Endothelial cell of umbilical vein (primary cell): ENCODE measurements at regions not wholly inside any gene's neighbourhood (a gene's known extent, or its start where the extent isn't known, plus 50 kb on each side); places are given as distances from the start of the nearest gene placed in this dataset.

Source experiments
- BruUV-seq: library from RNA; stranded (reverse); fragments of 400-500 nt; replicated peaks from 2 replicates; lab custom pipeline; 2021; lab: Mats Ljungman, UMichigan
- CTCF ChIA-PET: fragments of 300-600, 350-600 bp; sonication (Branson Sonifier 250); formaldehyde crosslinking; loops from one replicate; lab custom pipeline; 2021; ENCODE audit warnings: antibody characterized with exemption, inconsistent platforms; lab: Charles Lee
- POLR2A ChIA-PET: fragments of 300-600, 350-600 bp; sonication (Branson Sonifier 250); formaldehyde crosslinking; loops from one replicate; lab custom pipeline; 2021; ENCODE audit warnings: antibody characterized with exemption, inconsistent platforms; lab: Charles Lee
- DNase-seq: peaks from one replicate; pipeline ENCODE4 v3.0.0-alpha.2; 2011; ENCODE audit warnings: low read depth, low spot score
- FAIRE-seq: peaks from 2 replicates; lab custom pipeline; 2011; peaks lifted over from hg19 to GRCh38; lab: Jason Lieb, UNC
- H2AFZ ChIP-seq: 2 replicates; pipeline ENCODE4 v1.6.0; 2012; ENCODE audit warnings: low read depth, low read length, control low read depth, inconsistent platforms
- H3K27ac ChIP-seq: 2 replicates; pipeline ENCODE4 v1.5.1; 2011; ENCODE audit warnings: low read depth, mild to moderate bottlenecking, control low read depth, low read length, moderate library complexity; ENCODE audit not compliant: insufficient read depth
- H3K27me3 ChIP-seq, 2 experiments: 2 replicates each; pipeline versions ENCODE4 v1.6.0 to v1.6.1; 2011; ENCODE audit warnings: low read length in 2 of 2, mixed read lengths in 1 of 2; ENCODE audit not compliant: control insufficient read depth in 2 of 2, insufficient read depth in 2 of 2
- H3K36me3 ChIP-seq, 2 experiments: 2 replicates in 1 of 2; 3 replicates in 1 of 2; pipeline ENCODE4 v1.5.1; 2011; ENCODE audit warnings: low read length in 2 of 2, mild to moderate bottlenecking in 1 of 2, moderate library complexity in 1 of 2; ENCODE audit not compliant: control insufficient read depth in 2 of 2, insufficient read depth in 2 of 2; ENCODE audit errors: extremely low read depth in 1 of 2
- H3K4me1 ChIP-seq: 3 replicates; pipeline ENCODE4 v1.5.1; 2011; ENCODE audit warnings: mild to moderate bottlenecking, low read length; ENCODE audit not compliant: control insufficient read depth, insufficient read depth; ENCODE audit errors: extremely low read depth
- H3K4me2 ChIP-seq: 2 replicates; pipeline ENCODE4 v1.6.1; 2011; ENCODE audit warnings: low read length, control low read depth, mixed read lengths; ENCODE audit not compliant: insufficient read depth
- H3K4me3 ChIP-seq, 3 experiments: fragments of 200-600 bp in 1 of 3; sonication (generic), shearing (Covaris generic) in 1 of 3; replicated peaks in 1 of 3; 2 replicates each; pipeline ENCODE4 v1.5.1; 2011 to 2016; ENCODE audit warnings: control low read depth in 3 of 3, low read length in 3 of 3, mild to moderate bottlenecking in 2 of 3, inconsistent platforms in 1 of 3, low read depth in 1 of 3, moderate library complexity in 1 of 3; ENCODE audit not compliant: insufficient read depth in 1 of 3
- H3K79me2 ChIP-seq: 2 replicates; pipeline ENCODE4 v1.6.0; 2012; ENCODE audit warnings: low read length, inconsistent platforms; ENCODE audit not compliant: control insufficient read depth, insufficient read depth
- H3K9ac ChIP-seq: replicated peaks from 2 replicates; pipeline ENCODE3; 2011; ENCODE audit warnings: low read length, control low read depth; ENCODE audit not compliant: insufficient read depth; ENCODE audit errors: extremely low read depth
- H3K9me1 ChIP-seq: replicated peaks from 3 replicates; pipeline ENCODE4 v1.6.0; 2011; ENCODE audit warnings: mild to moderate bottlenecking, low read length; ENCODE audit not compliant: control insufficient read depth, insufficient read depth; ENCODE audit errors: extremely low read depth
- H3K9me3 ChIP-seq: replicated peaks from 2 replicates; pipeline ENCODE4 v1.5.1; 2012; ENCODE audit warnings: low read length, inconsistent platforms; ENCODE audit not compliant: control insufficient read depth, insufficient read depth
- H4K20me1 ChIP-seq: replicated peaks from 2 replicates; pipeline ENCODE3; 2011; ENCODE audit warnings: mild to moderate bottlenecking, low read length; ENCODE audit not compliant: control insufficient read depth, insufficient read depth; ENCODE audit errors: extremely low read depth
- EZH2 ChIP-seq: IDR thresholded peaks from 2 replicates; pipeline ENCODE4 v1.6.1; 2012; ENCODE audit warnings: borderline replicate concordance, low read depth, mild to moderate bottlenecking, moderate library complexity, low read length, inconsistent platforms; ENCODE audit not compliant: severe bottlenecking
- FOS ChIP-seq: IDR thresholded peaks from 2 replicates; pipeline ENCODE4 v1.6.1; 2011; ENCODE audit warnings: mild to moderate bottlenecking, low read length, moderate library complexity, borderline replicate concordance; ENCODE audit not compliant: insufficient read depth
- GATA2 ChIP-seq: IDR thresholded peaks from 2 replicates; pipeline ENCODE4 v1.7.0; 2011; ENCODE audit warnings: low read depth, mild to moderate bottlenecking, moderate library complexity, mixed read lengths, low read length; ENCODE audit not compliant: insufficient read length, insufficient read depth
- JUN ChIP-seq: IDR thresholded peaks from 2 replicates; pipeline ENCODE4 v1.6.1; 2011; ENCODE audit warnings: borderline replicate concordance, low read depth; ENCODE audit not compliant: insufficient read length, insufficient read depth
- MYC ChIP-seq: IDR thresholded peaks from one replicate; pipeline ENCODE4 v1.6.1; 2011; ENCODE audit warnings: mild to moderate bottlenecking, low read depth, low read length
- POLR2A ChIP-seq: IDR thresholded peaks from 2 replicates; pipeline ENCODE4 v1.6.1; 2012; ENCODE audit warnings: low read depth, mild to moderate bottlenecking, control low read depth, low read length
- POLR2AphosphoS5 ChIP-seq: IDR thresholded peaks from 2 replicates; pipeline ENCODE4 v1.6.1; 2012; ENCODE audit warnings: low read depth, mild to moderate bottlenecking, control low read depth, low read length, moderate library complexity; ENCODE audit not compliant: insufficient read depth
- dilution Hi-C: fragments of 300-500 bp; cut with MboI; formaldehyde crosslinking; loops from one replicate; pipeline ENCODE4 v1.15.0; 2019; ENCODE audit warnings: low sequenced_read_pairs; ENCODE audit not compliant: extremely low pct_ligation_motif_present
- intact Hi-C: fragments of 100-400 bp; cut with micrococcal nuclease; formaldehyde crosslinking; loops from one replicate; pipeline ENCODE4 v1.10.0; 2022
- TF ChIP-seq, protein P1 (sequence below), 2 donors: IDR thresholded peaks; 1 replicate in 1 of 2; 2 replicates in 1 of 2; pipeline ENCODE4 v1.5.1; 2011; ENCODE audit warnings: low read length in 2 of 2, mild to moderate bottlenecking in 2 of 2, moderate library complexity in 2 of 2, control low read depth in 1 of 2, inconsistent platforms in 1 of 2, low read depth in 1 of 2; ENCODE audit not compliant: insufficient read depth in 1 of 2; ENCODE audit errors: extremely low read depth in 1 of 2
- TF ChIP-seq, protein P2 (sequence below): IDR thresholded peaks from 2 replicates; pipeline ENCODE4 v1.6.1; 2011; ENCODE audit not compliant: insufficient read depth, insufficient read length

DNA sequence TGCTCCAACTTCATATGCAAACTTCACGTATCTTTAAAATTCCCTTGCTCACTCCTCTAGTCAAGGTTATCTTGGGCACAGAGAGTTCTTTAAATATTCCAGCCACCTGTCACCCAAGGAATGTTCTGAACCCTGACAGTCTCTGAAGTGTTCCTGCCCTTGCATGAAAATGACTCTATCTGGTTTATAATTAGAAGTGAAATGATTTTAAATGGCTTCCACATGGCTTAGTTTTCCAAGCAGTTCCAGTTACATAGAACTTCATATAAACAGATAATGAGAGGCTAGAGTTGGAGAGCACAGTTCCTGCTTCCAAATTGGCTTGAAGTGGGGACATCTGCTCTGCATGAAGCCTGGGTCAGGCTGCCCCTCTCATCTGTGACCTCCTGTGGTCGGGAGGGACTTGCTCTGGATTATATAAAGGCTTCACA is 81.9 kb downstream of the SLC4A3 start:
- CTCF ChIA-PET: no interaction called here
- H3K9ac ChIP-seq: no peak overlapping the region

More for the DNA sequence above, 81.9 kb downstream of the SLC4A3 start:
- Histone ChIP-seq H3K4me2 (no peak overlapping the region), H3K9me1 (no peaks in the 10 kb centered on the region), H3K4me3 (no peak overlapping the region), H2AFZ (no peak overlapping the region), H3K9me3 (no peaks in the 10 kb centered on the region), H3K36me3 (no peaks in the 10 kb centered on the region), H3K79me2 (no peaks in the 10 kb centered on the region), H4K20me1 (no peaks in the 10 kb centered on the region), H3K27me3 (no peaks in the 10 kb centered on the region), H3K4me1 (no peaks in the 10 kb centered on the region), H3K27ac (no peak overlapping the region)
- FAIRE-seq: no peak
- no peak for DNase-seq
- intact Hi-C loops (no loop called here), dilution Hi-C loops (no loop called here)
- POLR2A ChIA-PET: no interaction called here
- TF ChIP-seq, protein P1, sequence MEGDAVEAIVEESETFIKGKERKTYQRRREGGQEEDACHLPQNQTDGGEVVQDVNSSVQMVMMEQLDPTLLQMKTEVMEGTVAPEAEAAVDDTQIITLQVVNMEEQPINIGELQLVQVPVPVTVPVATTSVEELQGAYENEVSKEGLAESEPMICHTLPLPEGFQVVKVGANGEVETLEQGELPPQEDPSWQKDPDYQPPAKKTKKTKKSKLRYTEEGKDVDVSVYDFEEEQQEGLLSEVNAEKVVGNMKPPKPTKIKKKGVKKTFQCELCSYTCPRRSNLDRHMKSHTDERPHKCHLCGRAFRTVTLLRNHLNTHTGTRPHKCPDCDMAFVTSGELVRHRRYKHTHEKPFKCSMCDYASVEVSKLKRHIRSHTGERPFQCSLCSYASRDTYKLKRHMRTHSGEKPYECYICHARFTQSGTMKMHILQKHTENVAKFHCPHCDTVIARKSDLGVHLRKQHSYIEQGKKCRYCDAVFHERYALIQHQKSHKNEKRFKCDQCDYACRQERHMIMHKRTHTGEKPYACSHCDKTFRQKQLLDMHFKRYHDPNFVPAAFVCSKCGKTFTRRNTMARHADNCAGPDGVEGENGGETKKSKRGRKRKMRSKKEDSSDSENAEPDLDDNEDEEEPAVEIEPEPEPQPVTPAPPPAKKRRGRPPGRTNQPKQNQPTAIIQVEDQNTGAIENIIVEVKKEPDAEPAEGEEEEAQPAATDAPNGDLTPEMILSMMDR (IDR thresholded peaks at IDR 0.05; ENCODE audit: extremely low read depth in 1 of 2, insufficient read depth in 1 of 2, low read depth in 1 of 2, low read length in 2 of 2): no peak
- no peak for TF ChIP-seq MYC
- TF ChIP-seq JUN: no peak
- TF ChIP-seq POLR2AphosphoS5: no peak
- TF ChIP-seq POLR2A: no peak
- TF ChIP-seq FOS: no peak
- TF ChIP-seq GATA2: no peak
- TF ChIP-seq, protein P2, sequence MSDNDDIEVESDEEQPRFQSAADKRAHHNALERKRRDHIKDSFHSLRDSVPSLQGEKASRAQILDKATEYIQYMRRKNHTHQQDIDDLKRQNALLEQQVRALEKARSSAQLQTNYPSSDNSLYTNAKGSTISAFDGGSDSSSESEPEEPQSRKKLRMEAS: no peak
- TF ChIP-seq EZH2: no peak
- BruUV-seq: no TSS peak
